ENCODE measurements at regions not wholly inside any gene's neighbourhood (a gene's known extent, or its start where the extent isn't known, plus 50 kb on each side); places are given as distances from the start of the nearest gene placed in this dataset.

DNA sequence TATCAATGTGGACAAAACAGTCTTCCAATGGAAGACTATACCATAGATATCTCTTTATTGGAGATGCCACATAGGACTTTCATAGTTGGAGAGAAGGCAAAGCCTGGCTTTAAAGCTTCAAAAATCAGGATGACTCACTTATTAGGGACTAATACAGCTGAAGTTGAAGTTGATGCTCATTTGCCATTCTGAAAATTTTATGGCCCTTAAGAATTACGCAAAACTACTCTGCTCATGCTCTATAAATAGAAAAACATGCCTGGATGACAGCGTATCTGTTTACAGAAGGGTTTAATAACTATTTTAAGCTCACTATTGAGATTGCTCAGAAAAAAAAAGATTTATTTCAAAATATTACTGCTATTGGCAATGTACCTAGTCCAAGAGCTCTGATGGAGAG is 155.5 kb upstream of the DST start:
- no peak overlapping the region for H3K27ac ChIP-seq (replicated peaks)
- H3K27me3 ChIP-seq (ENCODE audit: insufficient read depth, poor library complexity, severe bottlenecking), result no peaks in the 10 kb centered on the region
- H3K4me3 ChIP-seq (replicated peaks; ENCODE audit: insufficient read depth, low read length), result no peak overlapping the region
- TF ChIP-seq SPI1 (IDR thresholded peaks at IDR 0.05; ENCODE audit: borderline replicate concordance, low read depth) (no peak), GABPA (IDR thresholded peaks at IDR 0.05; ENCODE audit: low read depth) (no peak), REST (IDR thresholded peaks at IDR 0.05; ENCODE audit: insufficient replicate concordance, low read depth) (no peak), POLR2AphosphoS5 (IDR thresholded peaks at IDR 0.05; ENCODE audit: low read depth) (no peak)
- TF ChIP-seq, protein P1, sequence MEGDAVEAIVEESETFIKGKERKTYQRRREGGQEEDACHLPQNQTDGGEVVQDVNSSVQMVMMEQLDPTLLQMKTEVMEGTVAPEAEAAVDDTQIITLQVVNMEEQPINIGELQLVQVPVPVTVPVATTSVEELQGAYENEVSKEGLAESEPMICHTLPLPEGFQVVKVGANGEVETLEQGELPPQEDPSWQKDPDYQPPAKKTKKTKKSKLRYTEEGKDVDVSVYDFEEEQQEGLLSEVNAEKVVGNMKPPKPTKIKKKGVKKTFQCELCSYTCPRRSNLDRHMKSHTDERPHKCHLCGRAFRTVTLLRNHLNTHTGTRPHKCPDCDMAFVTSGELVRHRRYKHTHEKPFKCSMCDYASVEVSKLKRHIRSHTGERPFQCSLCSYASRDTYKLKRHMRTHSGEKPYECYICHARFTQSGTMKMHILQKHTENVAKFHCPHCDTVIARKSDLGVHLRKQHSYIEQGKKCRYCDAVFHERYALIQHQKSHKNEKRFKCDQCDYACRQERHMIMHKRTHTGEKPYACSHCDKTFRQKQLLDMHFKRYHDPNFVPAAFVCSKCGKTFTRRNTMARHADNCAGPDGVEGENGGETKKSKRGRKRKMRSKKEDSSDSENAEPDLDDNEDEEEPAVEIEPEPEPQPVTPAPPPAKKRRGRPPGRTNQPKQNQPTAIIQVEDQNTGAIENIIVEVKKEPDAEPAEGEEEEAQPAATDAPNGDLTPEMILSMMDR (IDR thresholded peaks at IDR 0.05; ENCODE audit: insufficient read depth, low read length), result no peak
- no peak for DNase-seq (ENCODE audit: low read depth in 1 of 2, low spot score in 1 of 2)

DNA sequence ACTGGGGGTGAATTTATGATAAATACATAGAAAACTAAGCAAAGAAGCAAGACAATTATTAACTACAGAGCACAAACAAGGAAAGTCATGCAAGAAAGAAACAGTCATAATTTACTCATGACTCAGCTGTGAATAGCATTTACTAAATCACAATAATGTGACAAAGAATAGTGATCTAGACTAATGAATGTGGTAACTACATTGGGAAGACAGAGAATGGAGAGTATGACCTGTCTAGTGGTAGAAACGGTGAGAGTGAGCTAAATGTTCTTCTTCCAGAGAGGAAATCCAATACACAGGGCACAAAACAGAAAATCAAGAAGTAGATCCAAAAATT is 153.5 kb upstream of the DST start:
- no peak for DNase-seq (ENCODE audit: low read depth in 1 of 2, low spot score in 1 of 2)
- H3K27me3 ChIP-seq (ENCODE audit: insufficient read depth, poor library complexity, severe bottlenecking), result no peaks in the 10 kb centered on the region
- no peak overlapping the region for H3K27ac ChIP-seq (replicated peaks)
- TF ChIP-seq REST (IDR thresholded peaks at IDR 0.05; ENCODE audit: insufficient replicate concordance, low read depth) (no peak), POLR2AphosphoS5 (IDR thresholded peaks at IDR 0.05; ENCODE audit: low read depth) (no peak), SPI1 (IDR thresholded peaks at IDR 0.05; ENCODE audit: borderline replicate concordance, low read depth) (no peak), GABPA (IDR thresholded peaks at IDR 0.05; ENCODE audit: low read depth) (no peak)
- TF ChIP-seq, protein P1 (IDR thresholded peaks at IDR 0.05; ENCODE audit: insufficient read depth, low read length), result no peak
- no peak overlapping the region for H3K4me3 ChIP-seq (replicated peaks; ENCODE audit: insufficient read depth, low read length)

DNA sequence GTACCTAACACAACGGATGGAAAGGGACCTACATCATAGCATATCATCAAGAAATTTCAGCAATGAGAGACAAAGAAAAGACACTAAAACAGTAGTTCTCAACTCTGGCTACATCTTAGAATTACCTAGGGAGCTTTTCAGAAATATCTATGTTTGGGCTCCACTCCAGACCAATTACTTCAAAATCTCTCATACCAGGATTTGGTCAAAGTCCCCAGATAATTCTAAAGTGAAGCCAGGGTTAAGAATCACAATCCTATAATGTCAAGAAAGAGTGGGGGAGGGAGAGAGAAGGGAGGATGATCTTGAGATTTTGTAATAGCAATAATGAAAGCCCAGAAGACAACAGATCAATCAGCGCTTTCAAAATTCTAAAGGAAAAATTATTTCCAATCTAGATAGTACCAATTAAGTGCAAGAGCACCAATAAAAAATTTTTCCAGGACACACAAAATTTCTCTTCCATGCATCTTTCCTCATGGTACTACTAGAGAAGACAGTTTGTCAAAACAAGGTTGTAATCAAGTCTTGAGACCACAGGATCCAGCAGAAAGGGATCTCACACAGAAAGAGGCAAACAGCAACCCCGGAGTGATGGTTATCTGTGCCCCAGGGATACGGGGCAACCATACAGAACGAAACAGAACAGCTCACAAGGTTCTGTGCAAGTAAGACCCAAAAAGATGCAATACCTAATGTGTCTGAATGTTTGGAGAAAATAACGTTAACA is 152.9 kb upstream of the DST start:
- H3K27me3 ChIP-seq (ENCODE audit: insufficient read depth, poor library complexity, severe bottlenecking), result no peaks in the 10 kb centered on the region
- TF ChIP-seq SPI1 (IDR thresholded peaks at IDR 0.05; ENCODE audit: borderline replicate concordance, low read depth) (no peak), GABPA (IDR thresholded peaks at IDR 0.05; ENCODE audit: low read depth) (no peak), POLR2AphosphoS5 (IDR thresholded peaks at IDR 0.05; ENCODE audit: low read depth) (no peak), REST (IDR thresholded peaks at IDR 0.05; ENCODE audit: insufficient replicate concordance, low read depth) (no peak)
- TF ChIP-seq, protein P1 (IDR thresholded peaks at IDR 0.05; ENCODE audit: insufficient read depth, low read length), result no peak
- no peak for DNase-seq (ENCODE audit: low read depth in 1 of 2, low spot score in 1 of 2)
- H3K4me3 ChIP-seq (replicated peaks; ENCODE audit: insufficient read depth, low read length), result no peak overlapping the region
- H3K27ac ChIP-seq (replicated peaks), result no peak overlapping the region
